Fibroblast of pulmonary artery (primary cell): ENCODE measurements at regions not wholly inside any gene's neighbourhood (a gene's known extent, or its start where the extent isn't known, plus 50 kb on each side); places are given as distances from the start of the nearest gene placed in this dataset.

Experiments used
- DNase-seq: peaks from one replicate; pipeline ENCODE4 v3.0.0-alpha.2; 2010; ENCODE audit warnings: low read depth
- H3K4me3 ChIP-seq: replicated peaks from 2 replicates; pipeline ENCODE4 v1.5.1; 2011; ENCODE audit warnings: low read depth, mild to moderate bottlenecking, control low read depth, low read length, moderate library complexity
- TF ChIP-seq, protein P1 (sequence below): IDR thresholded peaks from 2 replicates; pipeline ENCODE4 v1.5.1; 2011; ENCODE audit warnings: mild to moderate bottlenecking, control low read depth, low read length, inconsistent platforms; ENCODE audit errors: missing control alignments

- H3K4me3 ChIP-seq = no peak overlapping the region
- TF ChIP-seq, protein P1, sequence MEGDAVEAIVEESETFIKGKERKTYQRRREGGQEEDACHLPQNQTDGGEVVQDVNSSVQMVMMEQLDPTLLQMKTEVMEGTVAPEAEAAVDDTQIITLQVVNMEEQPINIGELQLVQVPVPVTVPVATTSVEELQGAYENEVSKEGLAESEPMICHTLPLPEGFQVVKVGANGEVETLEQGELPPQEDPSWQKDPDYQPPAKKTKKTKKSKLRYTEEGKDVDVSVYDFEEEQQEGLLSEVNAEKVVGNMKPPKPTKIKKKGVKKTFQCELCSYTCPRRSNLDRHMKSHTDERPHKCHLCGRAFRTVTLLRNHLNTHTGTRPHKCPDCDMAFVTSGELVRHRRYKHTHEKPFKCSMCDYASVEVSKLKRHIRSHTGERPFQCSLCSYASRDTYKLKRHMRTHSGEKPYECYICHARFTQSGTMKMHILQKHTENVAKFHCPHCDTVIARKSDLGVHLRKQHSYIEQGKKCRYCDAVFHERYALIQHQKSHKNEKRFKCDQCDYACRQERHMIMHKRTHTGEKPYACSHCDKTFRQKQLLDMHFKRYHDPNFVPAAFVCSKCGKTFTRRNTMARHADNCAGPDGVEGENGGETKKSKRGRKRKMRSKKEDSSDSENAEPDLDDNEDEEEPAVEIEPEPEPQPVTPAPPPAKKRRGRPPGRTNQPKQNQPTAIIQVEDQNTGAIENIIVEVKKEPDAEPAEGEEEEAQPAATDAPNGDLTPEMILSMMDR = no peak
- DNase-seq = no peak
These were observed 400.0 kb downstream of the SOX9 start for GRCh38 chr17:72520665-72521303.

GRCh38 chr17:72523491-72523890, 402.7 kb downstream of the SOX9 start:
- TF ChIP-seq, protein P1 = no peak
- peak; percentile 22 for DNase-seq
- H3K4me3 ChIP-seq = no peak overlapping the region

GRCh38 chr17:72525225-72526015, 404.6 kb downstream of the SOX9 start:
- DNase-seq = no peak
- TF ChIP-seq, protein P1 = no peak
- no peak overlapping the region for H3K4me3 ChIP-seq

GRCh38 chr17:72526769-72527168, 405.9 kb downstream of the SOX9 start:
- TF ChIP-seq, protein P1 = no peak
- no peak for DNase-seq
- H3K4me3 ChIP-seq = no peak overlapping the region

DNA sequence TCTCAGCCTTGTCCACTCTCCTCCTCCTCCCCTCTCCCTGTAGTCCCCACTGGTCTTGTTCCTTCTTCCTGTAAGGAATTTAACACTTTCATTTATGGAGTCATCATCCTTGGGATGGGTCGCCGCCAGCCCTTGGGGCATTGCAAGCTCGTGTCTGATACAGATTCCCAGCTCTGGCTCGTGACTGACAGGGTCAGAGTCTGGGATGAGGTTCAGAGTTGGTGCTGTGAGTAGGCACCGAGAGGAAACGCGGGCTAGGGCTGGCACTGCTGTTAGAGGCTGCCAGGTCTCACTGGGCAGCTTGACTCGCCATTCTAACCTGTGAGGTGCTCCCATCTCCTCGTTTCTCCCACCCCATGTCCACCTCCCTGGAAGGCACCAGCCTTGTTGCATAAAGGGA, 407.0 kb downstream of the SOX9 start:
- DNase-seq = no peak
- H3K4me3 ChIP-seq = no peak overlapping the region
- TF ChIP-seq, protein P1 = no peak

GRCh38 chr17:72528683-72529082, 407.9 kb downstream of the SOX9 start:
- no peak overlapping the region for H3K4me3 ChIP-seq
- DNase-seq = no peak
- TF ChIP-seq, protein P1 = no peak
